Transverse colon (tissue), 4 donors: ENCODE measurements at regions not wholly inside any gene's neighbourhood (a gene's known extent, or its start where the extent isn't known, plus 50 kb on each side); places are given as distances from the start of the nearest gene placed in this dataset.

Experiments used
- DNase-seq: peaks from one replicate; pipeline ENCODE4 v3.0.0-alpha.2; 2019
- H3K27ac ChIP-seq, 4 donors: fragments of 200-600 bp; sonication (generic); 2 replicates each; pipeline ENCODE4 v1.5.1; 2016 to 2018; ENCODE audit warnings: inconsistent platforms in 4 of 4
- H3K27me3 ChIP-seq: fragments of 200-600 bp; sonication (generic); 2 replicates; pipeline ENCODE4 v1.5.1; 2017; ENCODE audit warnings: inconsistent platforms
- H3K36me3 ChIP-seq, 4 donors: fragments of 200-600 bp; sonication (generic); 2 replicates each; pipeline ENCODE4 v1.5.1; 2017 to 2019; ENCODE audit warnings: inconsistent platforms in 4 of 4
- H3K4me1 ChIP-seq, 4 donors: fragments of 200-600 bp; sonication (generic); 2 replicates each; pipeline ENCODE4 v1.5.1; 2017 to 2020; ENCODE audit warnings: inconsistent platforms in 4 of 4
- H3K4me3 ChIP-seq, 4 donors: fragments of 200-600 bp; sonication (generic); 1 replicate in 1 of 4; 2 replicates in 3 of 4; pipeline versions ENCODE4 v1.5.1 to v1.6.1; 2017 to 2019; ENCODE audit warnings: inconsistent platforms in 4 of 4
- H3K9me3 ChIP-seq, 2 donors: fragments of 200-600 bp; sonication (generic); 2 replicates each; pipeline ENCODE4 v1.5.1; 2017 to 2019; ENCODE audit warnings: inconsistent platforms in 2 of 2
- CTCF ChIP-seq, 5 experiments: fragments of 200-600 bp in 3 of 5; fragments of 450-650 bp in 2 of 5; sonication (generic) in 3 of 5; IDR thresholded peaks; 1 replicate in 2 of 5; 2 replicates in 3 of 5; pipeline ENCODE4 v1.5.1; 2016 to 2017; ENCODE audit warnings: antibody characterized with exemption in 5 of 5, inconsistent platforms in 3 of 5, mild to moderate bottlenecking in 2 of 5, moderate library complexity in 1 of 5
- EP300 ChIP-seq: sonication (generic); formaldehyde crosslinking; IDR thresholded peaks from one replicate; pipeline ENCODE4 v1.6.1; 2017; ENCODE audit warnings: antibody characterized with exemption, low read depth
- POLR2A ChIP-seq: fragments of 450-650 bp; IDR thresholded peaks from one replicate; pipeline ENCODE4 v1.6.1; 2016; ENCODE audit warnings: antibody characterized with exemption, mild to moderate bottlenecking, moderate library complexity
- POLR2AphosphoS5 ChIP-seq, 3 donors: sonication (generic); formaldehyde crosslinking; IDR thresholded peaks; one replicate each; pipeline ENCODE4 v1.6.1; 2016; ENCODE audit warnings: antibody characterized with exemption in 3 of 3
- WGBS, 2 donors: methylation state at CpG; one replicate each; pipeline ENCODE4 v1.1.5; 2018; ENCODE audit warnings: low coverage in 1 of 2; 5-methylcytosine and 5-hydroxymethylcytosine counted together
- in situ Hi-C, 4 donors: fragments of 200-750 bp; cut with MboI; loops; one replicate each; pipeline versions ENCODE4 v1.15.0 to v1.15.1; 2017; ENCODE audit warnings: low sequenced_read_pairs in 3 of 4, low pct_ligation_motif_present in 1 of 4, low pct_unique_long_range_greater_than_20kb in 1 of 4
- intact Hi-C: fragments of 100-400 bp; cut with DNase I; formaldehyde crosslinking; loops from one replicate; pipeline ENCODE4 v1.15.1; 2023; ENCODE audit warnings: low total_unique reads

GRCh38 chr10:128473396-128473795, 347.2 kb upstream of the MKI67 start:
- no peak for DNase-seq
- no peaks in the 10 kb centered on the region for H3K36me3 ChIP-seq
- no peaks in the 10 kb centered on the region for H3K4me1 ChIP-seq
- no peaks in the 10 kb centered on the region for H3K9me3 ChIP-seq
- no peak overlapping the region for H3K4me3 ChIP-seq
- intact Hi-C loops (no loop called here), in situ Hi-C loops (no loop called here)
- no peaks in the 10 kb centered on the region for H3K27me3 ChIP-seq
- TF ChIP-seq EP300 (no peak), POLR2AphosphoS5 (IDR thresholded peaks at IDR 0.05) (no peak), CTCF (IDR thresholded peaks at IDR 0.05) (no peak), POLR2A (no peak)
- 75% methylated on average over 11 of the region's 11 CpGs; no CpG with 5 or more reads in 1 of the 2 donors for WGBS, 2 donors
- H3K27ac ChIP-seq, result no peak overlapping the region

- 90% methylated on average over 8 of the region's 8 CpGs; no CpG with 5 or more reads in 1 of the 2 donors for whole genome bisulfite sequencing, 2 donors
- TF ChIP-seq POLR2AphosphoS5 (IDR thresholded peaks at IDR 0.05), result no peak
- no peak for TF ChIP-seq POLR2A
- no peak for TF ChIP-seq CTCF (IDR thresholded peaks at IDR 0.05)
- no peak for TF ChIP-seq EP300
- H3K4me3 ChIP-seq, result no peak overlapping the region
- H3K27ac ChIP-seq, result no peak overlapping the region
- H3K36me3 ChIP-seq, result no peaks in the 10 kb centered on the region
- no peak for DNase-seq
- intact Hi-C loops, result no loop called here
- no peaks in the 10 kb centered on the region for H3K27me3 ChIP-seq
- H3K4me1 ChIP-seq, result no peaks in the 10 kb centered on the region
- no peaks in the 10 kb centered on the region for H3K9me3 ChIP-seq
- in situ Hi-C loops, result no loop called here
Observed at GRCh38 chr10:128473911-128474310, 347.7 kb upstream of the MKI67 start.

GRCh38 chr10:128474571-128474970, 348.3 kb upstream of the MKI67 start:
- H3K9me3 ChIP-seq, result no peaks in the 10 kb centered on the region
- TF ChIP-seq POLR2AphosphoS5 (IDR thresholded peaks at IDR 0.05) (no peak), POLR2A (no peak), EP300 (no peak), CTCF (IDR thresholded peaks at IDR 0.05) (no peak)
- no peaks in the 10 kb centered on the region for H3K27me3 ChIP-seq
- no peaks in the 10 kb centered on the region for H3K36me3 ChIP-seq
- in situ Hi-C loops, result no loop called here
- intact Hi-C loops, result no loop called here
- H3K4me3 ChIP-seq, result no peak overlapping the region
- no peaks in the 10 kb centered on the region for H3K4me1 ChIP-seq
- H3K27ac ChIP-seq, result no peak overlapping the region
- WGBS, 2 donors, result 45% methylated on average over 6 of the region's 6 CpGs; no CpG with 5 or more reads in 1 of the 2 donors
- no peak for DNase-seq

GRCh38 chr10:128475686-128476367, 349.6 kb upstream of the MKI67 start:
- no peak overlapping the region for H3K4me3 ChIP-seq
- in situ Hi-C loops, result no loop called here
- peaks cover 2% of the 10 kb centered on the region for H3K27me3 ChIP-seq

More at GRCh38 chr10:128475686-128476367, 349.6 kb upstream of the MKI67 start:
- Histone ChIP-seq H3K9me3 (no peaks in the 10 kb centered on the region), H3K4me1 (no peaks in the 10 kb centered on the region), H3K27ac (no peak overlapping the region), H3K36me3 (no peaks in the 10 kb centered on the region)
- TF ChIP-seq POLR2AphosphoS5 (IDR thresholded peaks at IDR 0.05) (no peak), POLR2A (no peak), CTCF (IDR thresholded peaks at IDR 0.05) (no peak), EP300 (no peak)
- intact Hi-C loops, result no loop called here
- WGBS, 2 donors, result 88% methylated on average over 24 of the region's 24 CpGs; no CpG with 5 or more reads in 1 of the 2 donors
- no peak for DNase-seq
